Activated T-helper 1 cell treated with anti-CD3 and anti-CD28 coated beads, Interleukin-2, amount 50 U/mL, for 16 hours (primary cell): ENCODE measurements at regions not wholly inside any gene's neighbourhood (a gene's known extent, or its start where the extent isn't known, plus 50 kb on each side); places are given as distances from the start of the nearest gene placed in this dataset.
"Not testable (repeated sequence)": the region's sequence is repeated elsewhere in the genome, so short reads cannot be mapped to it uniquely, and the experiment has no call there.

Experiments used
- DNase-seq, 2 donors: peaks; one replicate each; pipeline ENCODE4 v3.0.0-alpha.2; 2020; ENCODE audit warnings: low read depth in 1 of 2, low spot score in 1 of 2

- no peak for DNase-seq
Measured at GRCh38 chr9:20240498-20240897, 381.8 kb downstream of the MLLT3 start.

GRCh38 chr9:20238921-20239320 lies 383.4 kb downstream of the MLLT3 start:
- no peak for DNase-seq

- DNase-seq = no peak
Measured at GRCh38 chr9:20237686-20238085, 384.6 kb downstream of the MLLT3 start.

- DNase-seq = no peak
Measured at GRCh38 chr9:20236676-20237075, 385.6 kb downstream of the MLLT3 start.

GRCh38 chr9:20235206-20235605 lies 387.1 kb downstream of the MLLT3 start:
- not testable (repeated sequence) for DNase-seq

GRCh38 chr9:20228096-20228495 lies 394.2 kb downstream of the MLLT3 start:
- no peak for DNase-seq

- no peak for DNase-seq
Measured at GRCh38 chr9:20227166-20227874, 395.0 kb downstream of the MLLT3 start.

GRCh38 chr9:20226345-20226744 lies 396.0 kb downstream of the MLLT3 start:
- no peak for DNase-seq

- no peak for DNase-seq
Measured at GRCh38 chr9:20225826-20226225, 396.5 kb downstream of the MLLT3 start.

- DNase-seq = no peak
Measured at GRCh38 chr9:20224756-20225155, 397.5 kb downstream of the MLLT3 start.

- DNase-seq = no peak
Measured at GRCh38 chr9:20220286-20220685, 402.0 kb downstream of the MLLT3 start.

GRCh38 chr9:20219437-20219836 lies 402.9 kb downstream of the MLLT3 start:
- DNase-seq = no peak

GRCh38 chr9:20217596-20217995 lies 404.7 kb downstream of the MLLT3 start:
- DNase-seq = no peak

- no peak for DNase-seq
Measured at GRCh38 chr9:20216438-20216837, 405.9 kb downstream of the MLLT3 start.

GRCh38 chr9:20215552-20215951 lies 406.7 kb downstream of the MLLT3 start:
- no peak for DNase-seq

GRCh38 chr9:20212806-20213205 lies 409.5 kb downstream of the MLLT3 start:
- no peak for DNase-seq

GRCh38 chr9:20209391-20210340 lies 412.6 kb downstream of the MLLT3 start:
- peak in 1 of 2 donors; percentile 12 for DNase-seq

GRCh38 chr9:20208961-20209371 lies 413.3 kb downstream of the MLLT3 start:
- DNase-seq = no peak

GRCh38 chr9:20208226-20208625 lies 414.1 kb downstream of the MLLT3 start:
- DNase-seq = no peak

- no peak for DNase-seq
Measured at GRCh38 chr9:20207176-20207575, 415.1 kb downstream of the MLLT3 start.

GRCh38 chr9:20205821-20206220 lies 416.5 kb downstream of the MLLT3 start:
- DNase-seq = no peak

- no peak for DNase-seq
Measured at GRCh38 chr9:20200991-20201431, 412.2 kb upstream of the SLC24A2 start.
